ENCODE measurements at regions not wholly inside any gene's neighbourhood (a gene's known extent, or its start where the extent isn't known, plus 50 kb on each side); places are given as distances from the start of the nearest gene placed in this dataset.

- DNase-seq (ENCODE audit: low spot score): no peak
- intact Hi-C loops (cut with DNase I): no loop called here
Observed at GRCh38 chr13:33891196-33891742, 73.3 kb downstream of the RFC3 start.

GRCh38 chr13:33893559-33893958 is 75.6 kb downstream of the RFC3 start:
- no peak for DNase-seq (ENCODE audit: low spot score)
- intact Hi-C loops (cut with DNase I): no loop called here

- no peak for DNase-seq (ENCODE audit: low spot score)
- intact Hi-C loops (cut with DNase I): no loop called here
Observed at GRCh38 chr13:33904431-33904830, 86.5 kb downstream of the RFC3 start.

GRCh38 chr13:33908116-33908515 is 90.2 kb downstream of the RFC3 start:
- intact Hi-C loops (cut with DNase I): no loop called here
- no peak for DNase-seq (ENCODE audit: low spot score)

- no peak for DNase-seq (ENCODE audit: low spot score)
- intact Hi-C loops (cut with DNase I): loop anchor here in 1 of 2 donors (10.0 kb wide), 1 partner anchor 1255 kb away; no protein-coding TSS in a partner anchor
Observed at GRCh38 chr13:33910255-33910654, 92.3 kb downstream of the RFC3 start.

GRCh38 chr13:33911521-33911920 is 93.6 kb downstream of the RFC3 start:
- intact Hi-C loops (cut with DNase I): loop anchor here in 1 of 2 donors (10.0 kb wide), 1 partner anchor 1253 kb away; no protein-coding TSS in a partner anchor
- no peak for DNase-seq (ENCODE audit: low spot score)

- intact Hi-C loops (cut with DNase I): loop anchor here in 1 of 2 donors (10.0 kb wide), 1 partner anchor 1251 kb away; no protein-coding TSS in a partner anchor
Observed at GRCh38 chr13:33913829-33914228, 95.9 kb downstream of the RFC3 start.

GRCh38 chr13:33917190-33917589 is 99.2 kb downstream of the RFC3 start:
- intact Hi-C loops (cut with DNase I): loop anchor here in 1 of 2 donors (10.0 kb wide), 1 partner anchor 1248 kb away; no protein-coding TSS in a partner anchor
- DNase-seq (ENCODE audit: low spot score): no peak

More at GRCh38 chr13:33913829-33914228, 95.9 kb downstream of the RFC3 start:
- no peak for DNase-seq (ENCODE audit: low spot score)

- intact Hi-C loops (cut with DNase I): loop anchor here in 1 of 2 donors (10.0 kb wide), 1 partner anchor 1246 kb away; no protein-coding TSS in a partner anchor
- no peak for DNase-seq (ENCODE audit: low spot score)
Observed at GRCh38 chr13:33918199-33918932, 100.4 kb downstream of the RFC3 start.

- intact Hi-C loops (cut with DNase I): loop anchor here in 1 of 2 donors (10.0 kb wide), 1 partner anchor 1246 kb away; no protein-coding TSS in a partner anchor
- no peak for DNase-seq (ENCODE audit: low spot score)
Observed at GRCh38 chr13:33919120-33919519, 101.2 kb downstream of the RFC3 start.

GRCh38 chr13:33925563-33925962 is 107.6 kb downstream of the RFC3 start:
- intact Hi-C loops (cut with DNase I): no loop called here
- no peak for DNase-seq (ENCODE audit: low spot score)

- no peak for DNase-seq (ENCODE audit: low spot score)
- intact Hi-C loops (cut with DNase I): no loop called here
Observed at GRCh38 chr13:33927315-33927714, 109.4 kb downstream of the RFC3 start.

GRCh38 chr13:33931397-33932311 is 113.7 kb downstream of the RFC3 start:
- intact Hi-C loops (cut with DNase I): loop anchor here in 1 of 2 donors (10.0 kb wide), 1 partner anchor 1223 kb away; no protein-coding TSS in a partner anchor
- DNase-seq (ENCODE audit: low spot score): no peak

GRCh38 chr13:33932769-33933406 is 114.9 kb downstream of the RFC3 start:
- intact Hi-C loops (cut with DNase I): loop anchor here in 1 of 2 donors (10.0 kb wide), 1 partner anchor 1222 kb away; no protein-coding TSS in a partner anchor
- DNase-seq (ENCODE audit: low spot score): no peak

- intact Hi-C loops (cut with DNase I): loop anchor here in 1 of 2 donors (10.0 kb wide), 1 partner anchor 1221 kb away; no protein-coding TSS in a partner anchor
Observed at GRCh38 chr13:33933810-33934209, 115.9 kb downstream of the RFC3 start.

GRCh38 chr13:33934343-33934742 is 116.4 kb downstream of the RFC3 start:
- intact Hi-C loops (cut with DNase I): loop anchor here in 1 of 2 donors (10.0 kb wide), 1 partner anchor 1220 kb away; no protein-coding TSS in a partner anchor
- DNase-seq (ENCODE audit: low spot score): no peak

More at GRCh38 chr13:33933810-33934209, 115.9 kb downstream of the RFC3 start:
- no peak for DNase-seq (ENCODE audit: low spot score)

- intact Hi-C loops (cut with DNase I): loop anchor here in 1 of 2 donors (10.0 kb wide), 1 partner anchor 1220 kb away; no protein-coding TSS in a partner anchor
- no peak for DNase-seq (ENCODE audit: low spot score)
Observed at GRCh38 chr13:33934951-33935371, 117.0 kb downstream of the RFC3 start.

- no peak for DNase-seq (ENCODE audit: low spot score)
- intact Hi-C loops (cut with DNase I): loop anchor here in 1 of 2 donors (10.0 kb wide), 1 partner anchor 1219 kb away; no protein-coding TSS in a partner anchor
Observed at GRCh38 chr13:33935969-33936368, 118.0 kb downstream of the RFC3 start.

Data from posterior vena cava (tissue), 2 donors.